ENCODE measurements at regions not wholly inside any gene's neighbourhood (a gene's known extent, or its start where the extent isn't known, plus 50 kb on each side); places are given as distances from the start of the nearest gene placed in this dataset.

GRCh38 chr2:74745766-74746165, 88.2 kb upstream of the HK2 start (continued):
- TF ChIP-seq SIN3A (conservative IDR thresholded peaks at IDR 0.05 in 1 of 2, IDR thresholded peaks at IDR 0.05 in 1 of 2; ENCODE audit: low read depth in 1 of 2, low read length in 2 of 2) (no peak), NRF1 (IDR thresholded peaks at IDR 0.05; ENCODE audit: low read depth, low read length) (no peak), CBX5 (IDR thresholded peaks at IDR 0.05; ENCODE audit: low read depth, low read length) (no peak)

Data from H1 (cell line).